ENCODE measurements at regions not wholly inside any gene's neighbourhood (a gene's known extent, or its start where the extent isn't known, plus 50 kb on each side); places are given as distances from the start of the nearest gene placed in this dataset.
A peak's percentile ranks its signal among the peaks of the same experiment; 100 is the strongest.

GRCh38 chr18:24726727-24727492 lies 266.5 kb downstream of the HRH4 start:
- Histone ChIP-seq H3K27me3 (ENCODE audit: control insufficient read depth in 4 of 4, insufficient read depth in 4 of 4, low read length in 3 of 4) (peaks cover 0 to 7% (median 3%) of the 10 kb centered on the region in 4 donors), H3K4me1 (ENCODE audit: control insufficient read depth in 4 of 4, insufficient read depth in 4 of 4, low read length in 3 of 4) (peaks cover 0 to 5% (median 1%) of the 10 kb centered on the region in 4 donors), H3K9me3 (ENCODE audit: control insufficient read depth in 4 of 4, low read length in 3 of 4) (no peaks in the 10 kb centered on the region), H3K36me3 (ENCODE audit: control insufficient read depth in 4 of 4, insufficient read depth in 3 of 4, low read depth in 1 of 4, low read length in 3 of 4) (no peaks in the 10 kb centered on the region), H3K9ac (ENCODE audit: low read depth in 1 of 2, low read length in 2 of 2) (no peak overlapping the region), H3K4me3 (ENCODE audit: low read depth in 1 of 3, low read length in 3 of 3) (no peak overlapping the region), H3K27ac (ENCODE audit: low read depth in 1 of 2, low read length in 2 of 2) (no peak overlapping the region)
- WGBS = 49% methylated on average over 18 of the region's 18 CpGs
- TF ChIP-seq ZBTB33 (IDR thresholded peaks at IDR 0.05) (no peak), CTCF (IDR thresholded peaks at IDR 0.05; ENCODE audit: low read depth, low read length, missing input control) (peak; percentile 70), RAD21 (IDR thresholded peaks at IDR 0.05) (peak; percentile 86 to 87)
- DNase-seq (ENCODE audit: low spot score) = peak; percentile 63

- Histone ChIP-seq H3K9ac (ENCODE audit: low read depth in 1 of 2, low read length in 2 of 2) (no peak overlapping the region), H3K27me3 (ENCODE audit: control insufficient read depth in 4 of 4, insufficient read depth in 4 of 4, low read length in 3 of 4) (peaks cover 0 to 9% (median 3%) of the 10 kb centered on the region in 4 donors), H3K27ac (ENCODE audit: low read depth in 1 of 2, low read length in 2 of 2) (no peak overlapping the region), H3K36me3 (ENCODE audit: control insufficient read depth in 4 of 4, insufficient read depth in 3 of 4, low read depth in 1 of 4, low read length in 3 of 4) (no peaks in the 10 kb centered on the region), H3K9me3 (ENCODE audit: control insufficient read depth in 4 of 4, low read length in 3 of 4) (no peaks in the 10 kb centered on the region), H3K4me1 (ENCODE audit: control insufficient read depth in 4 of 4, insufficient read depth in 4 of 4, low read length in 3 of 4) (peaks cover 0 to 5% (median 1%) of the 10 kb centered on the region in 4 donors), H3K4me3 (ENCODE audit: low read depth in 1 of 3, low read length in 3 of 3) (no peak overlapping the region)
- no peak for DNase-seq (ENCODE audit: low spot score)
- TF ChIP-seq RAD21 (IDR thresholded peaks at IDR 0.05) = no peak
- no peak for TF ChIP-seq HNF4A (conservative IDR thresholded peaks at IDR 0.05)
- TF ChIP-seq TAF1 (conservative IDR thresholded peaks at IDR 0.05) = no peak
- no peak for TF ChIP-seq EGR1 (IDR thresholded peaks at IDR 0.05; ENCODE audit: low read depth in 2 of 2)
- TF ChIP-seq YY1 (IDR thresholded peaks at IDR 0.05) = no peak
- no peak for TF ChIP-seq SP1 (IDR thresholded peaks at IDR 0.05)
- TF ChIP-seq REST (IDR thresholded peaks at IDR 0.05) = no peak
- no peak for TF ChIP-seq NR2F2 (IDR thresholded peaks at IDR 0.05)
- TF ChIP-seq FOXA1 (IDR thresholded peaks at IDR 0.05) = no peak
- no peak for TF ChIP-seq FOXA2 (IDR thresholded peaks at IDR 0.05)
- no peak for TF ChIP-seq CTCF (IDR thresholded peaks at IDR 0.05; ENCODE audit: low read depth, low read length, missing input control)
- no peak for TF ChIP-seq ZBTB33 (IDR thresholded peaks at IDR 0.05)
- no peak for TF ChIP-seq MAX (IDR thresholded peaks at IDR 0.05)
- no peak for TF ChIP-seq HNF4G (IDR thresholded peaks at IDR 0.05)
- no peak for TF ChIP-seq GABPA (IDR thresholded peaks at IDR 0.05 in 1 of 2, conservative IDR thresholded peaks at IDR 0.05 in 1 of 2)
- WGBS = 40% methylated on average over 6 of the region's 6 CpGs
Measured at GRCh38 chr18:24727685-24728084, 267.2 kb downstream of the HRH4 start.

Measured in liver (tissue), 8 donors.